Mesendoderm (in vitro differentiated cells): ENCODE measurements at regions not wholly inside any gene's neighbourhood (a gene's known extent, or its start where the extent isn't known, plus 50 kb on each side); places are given as distances from the start of the nearest gene placed in this dataset.

Source experiments
- DNase-seq: peaks from one replicate; pipeline ENCODE4 v3.0.0; 2013
- H2AK5ac ChIP-seq: 2 replicates; pipeline ENCODE4 v1.6.1; 2013; ENCODE audit warnings: low read length, inconsistent platforms
- H2BK120ac ChIP-seq: 2 replicates; pipeline ENCODE4 v1.6.1; 2013; ENCODE audit warnings: low read depth, mild to moderate bottlenecking, low read length, moderate library complexity, mixed read lengths
- H2BK15ac ChIP-seq: replicated peaks from 2 replicates; pipeline ENCODE4 v1.6.1; 2013; ENCODE audit warnings: low read depth, mild to moderate bottlenecking, moderate library complexity
- H2BK5ac ChIP-seq: 2 replicates; pipeline ENCODE4 v1.6.1; 2013; ENCODE audit warnings: low read length, inconsistent platforms
- H3K18ac ChIP-seq: 2 replicates; pipeline ENCODE4 v1.6.1; 2013; ENCODE audit warnings: mild to moderate bottlenecking, low read length, mixed read lengths
- H3K23ac ChIP-seq: one replicate; pipeline ENCODE4 v1.6.1; 2013; ENCODE audit warnings: low read length
- H3K27ac ChIP-seq: 2 replicates; pipeline ENCODE4 v1.5.1; 2013; ENCODE audit warnings: low read depth, mild to moderate bottlenecking, inconsistent platforms, low read length, moderate library complexity
- H3K27me3 ChIP-seq: 2 replicates; pipeline ENCODE4 v1.6.1; 2013; ENCODE audit warnings: low read length, control low read depth, mild to moderate bottlenecking, inconsistent platforms; ENCODE audit not compliant: insufficient read depth, poor library complexity
- H3K36me3 ChIP-seq: 2 replicates; pipeline ENCODE4 v1.6.1; 2013; ENCODE audit warnings: low read length, inconsistent platforms; ENCODE audit not compliant: control insufficient read depth, insufficient read depth
- H3K4ac ChIP-seq: one replicate; pipeline ENCODE4 v1.6.1; 2013; ENCODE audit warnings: low read depth, mild to moderate bottlenecking, low read length, moderate library complexity
- H3K4me1 ChIP-seq: 2 replicates; pipeline ENCODE4 v1.6.1; 2013; ENCODE audit warnings: low read depth, low read length, inconsistent platforms; ENCODE audit not compliant: control insufficient read depth
- H3K4me2 ChIP-seq: 2 replicates; pipeline ENCODE4 v1.6.1; 2013; ENCODE audit warnings: low read length
- H3K4me3 ChIP-seq: 2 replicates; pipeline ENCODE4 v1.5.1; 2013; ENCODE audit warnings: mild to moderate bottlenecking, low read length
- H3K56ac ChIP-seq: one replicate; pipeline ENCODE4 v1.6.1; 2013; ENCODE audit warnings: low read length
- H3K79me1 ChIP-seq: 2 replicates; pipeline ENCODE4 v1.6.1; 2013; ENCODE audit warnings: low read length, inconsistent platforms
- H3K79me2 ChIP-seq: 2 replicates; pipeline ENCODE4 v1.6.1; 2013; ENCODE audit warnings: mild to moderate bottlenecking, low read length; ENCODE audit not compliant: control insufficient read depth, insufficient read depth
- H3K9ac ChIP-seq: 2 replicates; pipeline ENCODE4 v1.6.1; 2013; ENCODE audit warnings: low read length, inconsistent platforms
- H4K5ac ChIP-seq: one replicate; pipeline ENCODE4 v1.6.1; 2013; ENCODE audit warnings: low read length
- H4K8ac ChIP-seq: one replicate; pipeline ENCODE4 v1.6.1; 2013; ENCODE audit warnings: low read depth, mild to moderate bottlenecking, control low read depth, low read length, moderate library complexity
- WGBS: extraction: QIAGEN DNeasy Blood & Tissue Kit; methylation state at CpG from one replicate; pipeline ENCODE4 v1.1.7; 2013; ENCODE audit warnings: low lambda C conversion rate, missing lambda C conversion rate; ENCODE audit not compliant: insufficient coverage; ENCODE audit errors: extremely low coverage; 5-methylcytosine and 5-hydroxymethylcytosine counted together

GRCh38 chr6:49370518-49370917, 92.5 kb downstream of the MMUT start:
- Histone ChIP-seq H3K18ac (no peak overlapping the region), H3K27me3 (no peaks in the 10 kb centered on the region), H3K9ac (no peak overlapping the region), H3K79me2 (no peaks in the 10 kb centered on the region), H3K36me3 (no peaks in the 10 kb centered on the region), H2AK5ac (no peak overlapping the region), H3K56ac (no peak overlapping the region), H3K4me3 (no peak overlapping the region), H3K4me2 (no peak overlapping the region), H2BK120ac (no peak overlapping the region), H3K4ac (no peak overlapping the region), H2BK5ac (no peak overlapping the region), H3K79me1 (no peaks in the 10 kb centered on the region), H4K8ac (no peak overlapping the region), H3K23ac (no peak overlapping the region), H3K4me1 (no peaks in the 10 kb centered on the region), H2BK15ac (no peak overlapping the region), H4K5ac (no peak overlapping the region), H3K27ac (no peak overlapping the region)
- no CpG with 5 or more reads among the region's 2 CpGs for whole genome bisulfite sequencing
- DNase-seq, result no peak

- Histone ChIP-seq H2BK120ac (no peak overlapping the region), H2BK5ac (no peak overlapping the region), H3K4me2 (no peak overlapping the region), H4K5ac (no peak overlapping the region), H3K79me2 (no peaks in the 10 kb centered on the region), H2AK5ac (no peak overlapping the region), H3K4ac (no peak overlapping the region), H4K8ac (no peak overlapping the region), H3K79me1 (no peaks in the 10 kb centered on the region), H3K9ac (no peak overlapping the region), H3K4me3 (no peak overlapping the region), H3K4me1 (no peaks in the 10 kb centered on the region), H3K27me3 (no peaks in the 10 kb centered on the region), H3K23ac (no peak overlapping the region), H3K56ac (no peak overlapping the region), H3K27ac (no peak overlapping the region), H2BK15ac (no peak overlapping the region), H3K36me3 (no peaks in the 10 kb centered on the region), H3K18ac (no peak overlapping the region)
- DNase-seq, result peak; percentile 9
- WGBS, result no CpG with 5 or more reads among the region's 2 CpGs
Measured at GRCh38 chr6:49366539-49366938, 96.5 kb downstream of the MMUT start.

- H3K27me3 ChIP-seq, result no peaks in the 10 kb centered on the region
- WGBS, result no CpG with 5 or more reads among the region's 7 CpGs
- no peak overlapping the region for H2BK120ac ChIP-seq
- H4K8ac ChIP-seq, result no peak overlapping the region
- H3K79me1 ChIP-seq, result no peaks in the 10 kb centered on the region
- no peak overlapping the region for H3K4me2 ChIP-seq
- H3K4ac ChIP-seq, result no peak overlapping the region
- no peaks in the 10 kb centered on the region for H3K4me1 ChIP-seq
- H2AK5ac ChIP-seq, result no peak overlapping the region
- no peak overlapping the region for H3K56ac ChIP-seq
- H3K9ac ChIP-seq, result no peak overlapping the region
- H2BK15ac ChIP-seq, result no peak overlapping the region
- no peaks in the 10 kb centered on the region for H3K79me2 ChIP-seq
- H3K18ac ChIP-seq, result no peak overlapping the region
- H3K23ac ChIP-seq, result no peak overlapping the region
- DNase-seq, result no peak
- H3K36me3 ChIP-seq, result no peaks in the 10 kb centered on the region
- H3K4me3 ChIP-seq, result no peak overlapping the region
- no peak overlapping the region for H4K5ac ChIP-seq
- no peak overlapping the region for H2BK5ac ChIP-seq
- H3K27ac ChIP-seq, result no peak overlapping the region
Measured at GRCh38 chr6:49348561-49348960, 114.5 kb downstream of the MMUT start.

GRCh38 chr6:49342410-49342809, 120.6 kb downstream of the MMUT start:
- no peaks in the 10 kb centered on the region for H3K27me3 ChIP-seq
- no peak overlapping the region for H3K4me3 ChIP-seq
- no peaks in the 10 kb centered on the region for H3K79me2 ChIP-seq
- no peak overlapping the region for H3K27ac ChIP-seq
- no peak overlapping the region for H2AK5ac ChIP-seq
- no peak overlapping the region for H3K56ac ChIP-seq
- no peak overlapping the region for H2BK15ac ChIP-seq
- H3K18ac ChIP-seq, result no peak overlapping the region
- H2BK120ac ChIP-seq, result no peak overlapping the region
- H3K79me1 ChIP-seq, result no peaks in the 10 kb centered on the region
- H3K9ac ChIP-seq, result no peak overlapping the region
- H3K4me2 ChIP-seq, result no peak overlapping the region
- no peak overlapping the region for H3K23ac ChIP-seq
- no CpG with 5 or more reads among the region's 6 CpGs for WGBS
- DNase-seq, result peak; percentile 34
- no peak overlapping the region for H2BK5ac ChIP-seq
- no peak overlapping the region for H3K4ac ChIP-seq
- H3K4me1 ChIP-seq, result no peaks in the 10 kb centered on the region
- no peaks in the 10 kb centered on the region for H3K36me3 ChIP-seq
- no peak overlapping the region for H4K8ac ChIP-seq
- H4K5ac ChIP-seq, result no peak overlapping the region

- Histone ChIP-seq H3K36me3 (no peaks in the 10 kb centered on the region), H3K79me1 (no peaks in the 10 kb centered on the region), H4K5ac (no peak overlapping the region), H2BK15ac (no peak overlapping the region), H3K4me1 (no peaks in the 10 kb centered on the region), H4K8ac (no peak overlapping the region), H3K79me2 (no peaks in the 10 kb centered on the region), H3K9ac (no peak overlapping the region), H3K4ac (no peak overlapping the region), H3K27ac (no peak overlapping the region), H3K27me3 (no peaks in the 10 kb centered on the region), H2BK5ac (no peak overlapping the region), H2BK120ac (no peak overlapping the region), H3K18ac (no peak overlapping the region), H3K4me2 (no peak overlapping the region), H3K56ac (no peak overlapping the region), H2AK5ac (no peak overlapping the region), H3K23ac (no peak overlapping the region), H3K4me3 (no peak overlapping the region)
- WGBS, result no CpG with 5 or more reads among the region's 3 CpGs
- no peak for DNase-seq
Measured at GRCh38 chr6:49341869-49342268, 121.2 kb downstream of the MMUT start.

- WGBS, result no CpG with 5 or more reads among the region's 3 CpGs
- H2BK5ac ChIP-seq, result no peak overlapping the region
Measured at GRCh38 chr6:49339096-49339495, 124.0 kb downstream of the MMUT start.

More at GRCh38 chr6:49339096-49339495, 124.0 kb downstream of the MMUT start:
- Histone ChIP-seq H3K56ac (no peak overlapping the region), H2BK15ac (no peak overlapping the region), H2AK5ac (no peak overlapping the region), H3K4me2 (no peak overlapping the region), H3K27ac (no peak overlapping the region), H3K4ac (no peak overlapping the region), H4K8ac (no peak overlapping the region), H3K23ac (no peak overlapping the region), H3K36me3 (no peaks in the 10 kb centered on the region), H3K4me1 (no peaks in the 10 kb centered on the region), H3K27me3 (no peaks in the 10 kb centered on the region), H3K79me1 (no peaks in the 10 kb centered on the region), H3K9ac (no peak overlapping the region), H4K5ac (no peak overlapping the region), H3K18ac (no peak overlapping the region), H2BK120ac (no peak overlapping the region), H3K4me3 (no peak overlapping the region), H3K79me2 (no peaks in the 10 kb centered on the region)
- no peak for DNase-seq
